HCT116 (cell line): ENCODE measurements at regions not wholly inside any gene's neighbourhood (a gene's known extent, or its start where the extent isn't known, plus 50 kb on each side); places are given as distances from the start of the nearest gene placed in this dataset.

Experiments
- ATAC-seq: fragments of 200-7000 bp; cut with Tn5 transposase; 2 replicates; pipeline ENCODE4 v1.9.1; 2020; ENCODE audit warnings: mild to moderate bottlenecking, moderate library complexity
- BruUV-seq: library from RNA; stranded (reverse); fragments of 400-500 nt; replicated peaks from 2 replicates; lab custom pipeline; 2021; lab: Mats Ljungman, UMichigan
- CTCF ChIA-PET: fragments of 300-600 bp; sonication (Branson Sonifier 250); formaldehyde crosslinking; loops from one replicate; lab custom pipeline; 2021; ENCODE audit warnings: antibody characterized with exemption; lab: Charles Lee
- POLR2A ChIA-PET: fragments of 300-600, 350-600 bp; sonication (Branson Sonifier 250); formaldehyde crosslinking; loops from one replicate; lab custom pipeline; 2021; ENCODE audit warnings: antibody characterized with exemption; lab: Charles Lee
- RAD21 ChIA-PET, 2 experiments: fragments of 300-600 bp; sonication (Branson Sonifier 250); formaldehyde crosslinking; loops; one replicate each; lab custom pipeline; 2023; ENCODE audit warnings: low total read pairs in 2 of 2; ENCODE audit not compliant: uncharacterized antibody in 2 of 2, unreplicated experiment in 2 of 2, low non-redundant PET in 1 of 2; lab: Charles Lee
- DNase-seq: peaks from one replicate; pipeline ENCODE4 v3.0.0-alpha.2; 2010; ENCODE audit warnings: low read depth, low spot score
- H2AFZ ChIP-seq: fragments of 200-600 bp; shearing (Covaris generic), sonication (generic); 2 replicates; pipeline ENCODE4 v1.6.1; 2017; ENCODE audit warnings: low read depth, mixed run types, mixed read lengths, antibody characterized with exemption, low read length; ENCODE audit not compliant: poor library complexity, severe bottlenecking
- H3K27ac ChIP-seq: 2 replicates; pipeline ENCODE4 v1.5.1; 2012; ENCODE audit warnings: low read depth, low read length
- H3K27me3 ChIP-seq: fragments of 200-600 bp; sonication (generic); 2 replicates; pipeline ENCODE4 v1.6.1; 2016; ENCODE audit warnings: mixed run types, low read length, mixed read lengths; ENCODE audit not compliant: insufficient read depth
- H3K36me3 ChIP-seq, 2 experiments: fragments of 200-500 bp in 1 of 2; fragments of 200-600 bp in 1 of 2; sonication (Bioruptor generic) in 1 of 2; sonication (generic) in 1 of 2; 2 replicates each; pipeline versions ENCODE4 v1.5.1 to v1.6.1; 2014 to 2016; ENCODE audit warnings: low read length in 2 of 2, inconsistent platforms in 1 of 2, mixed read lengths in 1 of 2, mixed run types in 1 of 2; ENCODE audit not compliant: insufficient read depth in 2 of 2, control insufficient read depth in 1 of 2
- H3K4me1 ChIP-seq, 2 experiments: fragments of 200-600 bp in 1 of 2; sonication (generic) in 1 of 2; 2 replicates each; pipeline versions ENCODE4 v1.5.1 to v1.6.1; 2012 to 2017; ENCODE audit warnings: low read length in 2 of 2, inconsistent platforms in 1 of 2, mild to moderate bottlenecking in 1 of 2, mixed read lengths in 1 of 2, mixed run types in 1 of 2, moderate library complexity in 1 of 2; ENCODE audit not compliant: insufficient read depth in 2 of 2, control insufficient read depth in 1 of 2
- H3K4me2 ChIP-seq: fragments of 200-600 bp; sonication (generic); 2 replicates; pipeline ENCODE4 v1.6.1; 2017; ENCODE audit warnings: mixed run types, low read length, mixed read lengths
- H3K4me3 ChIP-seq, 2 experiments: fragments of 200-600 bp in 1 of 2; sonication (generic) in 1 of 2; replicated peaks in 1 of 2; 2 replicates each; pipeline ENCODE4 v1.5.1; 2011 to 2016; ENCODE audit warnings: low read length in 2 of 2, control low read depth in 1 of 2, low read depth in 1 of 2, mild to moderate bottlenecking in 1 of 2, mixed read lengths in 1 of 2, mixed run types in 1 of 2
- H3K79me2 ChIP-seq: fragments of 200-600 bp; sonication (generic); 2 replicates; pipeline ENCODE4 v1.6.1; 2017; ENCODE audit warnings: mild to moderate bottlenecking, mixed run types, low read length, moderate library complexity, mixed read lengths; ENCODE audit not compliant: insufficient read depth
- H3K9ac ChIP-seq: fragments of 200-600 bp; sonication (generic); 2 replicates; pipeline ENCODE4 v1.6.1; 2016; ENCODE audit warnings: low read length, mixed read lengths
- H3K9me2 ChIP-seq: fragments of 200-600 bp; sonication (generic), shearing (Covaris generic); 2 replicates; pipeline ENCODE4 v1.6.1; 2017; ENCODE audit warnings: mixed run types, mild to moderate bottlenecking, moderate library complexity; ENCODE audit not compliant: insufficient read depth
- H3K9me3 ChIP-seq, 2 experiments: fragments of 200-500 bp in 1 of 2; fragments of 200-600 bp in 1 of 2; sonication (Bioruptor generic) in 1 of 2; sonication (generic) in 1 of 2; 2 replicates each; pipeline ENCODE4 v1.6.1; 2014 to 2017; ENCODE audit warnings: low read length in 2 of 2, mixed read lengths in 2 of 2, inconsistent platforms in 1 of 2, low read depth in 1 of 2, mild to moderate bottlenecking in 1 of 2, mixed run types in 1 of 2, moderate library complexity in 1 of 2; ENCODE audit not compliant: control insufficient read depth in 1 of 2, insufficient read depth in 1 of 2
- H4K20me1 ChIP-seq: fragments of 200-600 bp; sonication (generic), shearing (Covaris generic); 2 replicates; pipeline ENCODE4 v1.6.1; 2017; ENCODE audit warnings: mixed run types, mild to moderate bottlenecking, moderate library complexity; ENCODE audit not compliant: insufficient read depth
- CBX3 ChIP-seq: IDR thresholded peaks from 2 replicates; pipeline ENCODE4 v1.6.1; 2012; ENCODE audit warnings: low read depth
- ELF1 ChIP-seq: IDR thresholded peaks from 2 replicates; pipeline ENCODE4 v1.6.1; 2012; ENCODE audit warnings: low read depth, borderline replicate concordance
- EZH2 ChIP-seq: fragments of 200-600 bp; sonication (generic); IDR thresholded peaks from 2 replicates; pipeline ENCODE4 v1.6.1; 2017; ENCODE audit warnings: antibody characterized with exemption, mixed run types
- FOSL1 ChIP-seq: IDR thresholded peaks from 2 replicates; pipeline ENCODE4 v1.6.1; 2012; ENCODE audit warnings: low read depth
- TCF7L2 ChIP-seq: IDR thresholded peaks from 2 replicates; pipeline ENCODE4 v1.7.0; 2011; ENCODE audit warnings: borderline replicate concordance, inconsistent platforms; ENCODE audit not compliant: insufficient read depth, insufficient read length; ENCODE audit errors: extremely low read depth
- intact Hi-C: fragments of 100-400 bp; cut with micrococcal nuclease; formaldehyde crosslinking; loops from 2 replicates; pipeline ENCODE4 v1.10.0; 2022
- TF ChIP-seq, protein P1 (sequence below): IDR thresholded peaks from 2 replicates; pipeline ENCODE4 v1.6.1; 2012
- TF ChIP-seq, protein P2 (sequence below): IDR thresholded peaks from 2 replicates; pipeline ENCODE4 v1.6.1; 2012; ENCODE audit warnings: low read depth
- TF ChIP-seq, protein P3 (sequence below): IDR thresholded peaks from 2 replicates; pipeline ENCODE4 v1.6.1; 2011; ENCODE audit warnings: mild to moderate bottlenecking, low read length, moderate library complexity; ENCODE audit not compliant: insufficient replicate concordance; ENCODE audit errors: extremely low read depth

DNA sequence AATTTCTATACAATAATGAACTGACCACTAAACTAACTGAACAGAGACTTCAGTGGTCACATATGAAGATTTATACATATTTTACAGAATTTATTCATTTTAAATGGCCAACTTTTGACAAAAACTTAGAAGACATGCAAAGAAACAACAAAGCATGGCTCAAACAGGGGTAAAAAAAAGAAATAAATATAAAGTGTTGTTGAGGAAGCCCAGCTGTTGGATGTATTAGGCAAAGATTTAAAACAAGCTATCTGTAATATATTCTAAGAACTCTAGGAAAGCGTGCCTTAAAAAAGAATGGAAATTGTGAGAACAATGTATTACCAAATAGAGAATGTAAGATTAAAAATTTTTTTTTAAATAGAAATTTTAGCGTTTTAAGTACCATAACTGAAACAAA is 210.9 kb upstream of the HTR2C start:
- no peak overlapping the region for H3K9ac ChIP-seq
- CTCF ChIA-PET = no interaction called here
- no peak overlapping the region for H3K4me2 ChIP-seq
- RAD21 ChIA-PET = no interaction called here
- ATAC-seq = no peak
- no peak overlapping the region for H3K4me3 ChIP-seq
- POLR2A ChIA-PET = no interaction called here
- no peaks in the 10 kb centered on the region for H3K9me3 ChIP-seq
- no peak overlapping the region for H2AFZ ChIP-seq
- TF ChIP-seq EZH2 = no peak
- TF ChIP-seq TCF7L2 = no peak
- TF ChIP-seq, protein P1, sequence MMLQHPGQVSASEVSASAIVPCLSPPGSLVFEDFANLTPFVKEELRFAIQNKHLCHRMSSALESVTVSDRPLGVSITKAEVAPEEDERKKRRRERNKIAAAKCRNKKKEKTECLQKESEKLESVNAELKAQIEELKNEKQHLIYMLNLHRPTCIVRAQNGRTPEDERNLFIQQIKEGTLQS = no peak
- TF ChIP-seq FOSL1 = no peak
- TF ChIP-seq ELF1 = no peak
- no peak for TF ChIP-seq CBX3
- TF ChIP-seq, protein P2, sequence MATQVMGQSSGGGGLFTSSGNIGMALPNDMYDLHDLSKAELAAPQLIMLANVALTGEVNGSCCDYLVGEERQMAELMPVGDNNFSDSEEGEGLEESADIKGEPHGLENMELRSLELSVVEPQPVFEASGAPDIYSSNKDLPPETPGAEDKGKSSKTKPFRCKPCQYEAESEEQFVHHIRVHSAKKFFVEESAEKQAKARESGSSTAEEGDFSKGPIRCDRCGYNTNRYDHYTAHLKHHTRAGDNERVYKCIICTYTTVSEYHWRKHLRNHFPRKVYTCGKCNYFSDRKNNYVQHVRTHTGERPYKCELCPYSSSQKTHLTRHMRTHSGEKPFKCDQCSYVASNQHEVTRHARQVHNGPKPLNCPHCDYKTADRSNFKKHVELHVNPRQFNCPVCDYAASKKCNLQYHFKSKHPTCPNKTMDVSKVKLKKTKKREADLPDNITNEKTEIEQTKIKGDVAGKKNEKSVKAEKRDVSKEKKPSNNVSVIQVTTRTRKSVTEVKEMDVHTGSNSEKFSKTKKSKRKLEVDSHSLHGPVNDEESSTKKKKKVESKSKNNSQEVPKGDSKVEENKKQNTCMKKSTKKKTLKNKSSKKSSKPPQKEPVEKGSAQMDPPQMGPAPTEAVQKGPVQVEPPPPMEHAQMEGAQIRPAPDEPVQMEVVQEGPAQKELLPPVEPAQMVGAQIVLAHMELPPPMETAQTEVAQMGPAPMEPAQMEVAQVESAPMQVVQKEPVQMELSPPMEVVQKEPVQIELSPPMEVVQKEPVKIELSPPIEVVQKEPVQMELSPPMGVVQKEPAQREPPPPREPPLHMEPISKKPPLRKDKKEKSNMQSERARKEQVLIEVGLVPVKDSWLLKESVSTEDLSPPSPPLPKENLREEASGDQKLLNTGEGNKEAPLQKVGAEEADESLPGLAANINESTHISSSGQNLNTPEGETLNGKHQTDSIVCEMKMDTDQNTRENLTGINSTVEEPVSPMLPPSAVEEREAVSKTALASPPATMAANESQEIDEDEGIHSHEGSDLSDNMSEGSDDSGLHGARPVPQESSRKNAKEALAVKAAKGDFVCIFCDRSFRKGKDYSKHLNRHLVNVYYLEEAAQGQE = no peak
- TF ChIP-seq, protein P3, sequence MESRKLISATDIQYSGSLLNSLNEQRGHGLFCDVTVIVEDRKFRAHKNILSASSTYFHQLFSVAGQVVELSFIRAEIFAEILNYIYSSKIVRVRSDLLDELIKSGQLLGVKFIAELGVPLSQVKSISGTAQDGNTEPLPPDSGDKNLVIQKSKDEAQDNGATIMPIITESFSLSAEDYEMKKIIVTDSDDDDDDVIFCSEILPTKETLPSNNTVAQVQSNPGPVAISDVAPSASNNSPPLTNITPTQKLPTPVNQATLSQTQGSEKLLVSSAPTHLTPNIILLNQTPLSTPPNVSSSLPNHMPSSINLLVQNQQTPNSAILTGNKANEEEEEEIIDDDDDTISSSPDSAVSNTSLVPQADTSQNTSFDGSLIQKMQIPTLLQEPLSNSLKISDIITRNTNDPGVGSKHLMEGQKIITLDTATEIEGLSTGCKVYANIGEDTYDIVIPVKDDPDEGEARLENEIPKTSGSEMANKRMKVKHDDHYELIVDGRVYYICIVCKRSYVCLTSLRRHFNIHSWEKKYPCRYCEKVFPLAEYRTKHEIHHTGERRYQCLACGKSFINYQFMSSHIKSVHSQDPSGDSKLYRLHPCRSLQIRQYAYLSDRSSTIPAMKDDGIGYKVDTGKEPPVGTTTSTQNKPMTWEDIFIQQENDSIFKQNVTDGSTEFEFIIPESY = no peak
- H3K36me3 ChIP-seq = no peaks in the 10 kb centered on the region
- H3K27me3 ChIP-seq = no peaks in the 10 kb centered on the region
- no peaks in the 10 kb centered on the region; a peak in 1 of 4 replicates for H3K4me1 ChIP-seq
- H3K79me2 ChIP-seq = no peaks in the 10 kb centered on the region
- no peak for DNase-seq
- no peak overlapping the region for H3K27ac ChIP-seq
- intact Hi-C loops = no loop called here
- no TSS peak for BruUV-seq
- H4K20me1 ChIP-seq = no peaks in the 10 kb centered on the region
- H3K9me2 ChIP-seq = no peaks in the 10 kb centered on the region
